ENCODE measurements at regions not wholly inside any gene's neighbourhood (a gene's known extent, or its start where the extent isn't known, plus 50 kb on each side); places are given as distances from the start of the nearest gene placed in this dataset.

GRCh38 chr7:115116773-115117715 is 195.2 kb downstream of the MDFIC start:
- H3K4me1 Mint-ChIP-seq, result no peaks in the 10 kb centered on the region
- no peak overlapping the region for H3K27ac Mint-ChIP-seq
- no peak overlapping the region for H3K4me3 Mint-ChIP-seq
- no peak for DNase-seq
- H3K27me3 Mint-ChIP-seq (ENCODE audit: low read depth, poor library complexity), result peaks cover 3% of the 10 kb centered on the region
- TF ChIP-seq CTCF (IDR thresholded peaks at IDR 0.05), result no peak
- peaks cover 18% of the 10 kb centered on the region for H3K9me3 Mint-ChIP-seq
- H3K36me3 Mint-ChIP-seq (ENCODE audit: low read depth), result no peaks in the 10 kb centered on the region

GRCh38 chr7:115113776-115114175 is 191.9 kb downstream of the MDFIC start:
- no peak for TF ChIP-seq CTCF (IDR thresholded peaks at IDR 0.05)
- H3K27ac Mint-ChIP-seq, result no peak overlapping the region
- H3K4me1 Mint-ChIP-seq, result no peaks in the 10 kb centered on the region
- no peak for DNase-seq
- H3K9me3 Mint-ChIP-seq, result no peaks in the 10 kb centered on the region
- no peaks in the 10 kb centered on the region for H3K36me3 Mint-ChIP-seq (ENCODE audit: low read depth)
- H3K4me3 Mint-ChIP-seq, result no peak overlapping the region
- H3K27me3 Mint-ChIP-seq (ENCODE audit: low read depth, poor library complexity), result peaks cover 3% of the 10 kb centered on the region

- Mint-ChIP-seq H3K4me3 (no peak overlapping the region), H3K27me3 (ENCODE audit: low read depth, poor library complexity) (peaks cover 3% of the 10 kb centered on the region), H3K4me1 (no peaks in the 10 kb centered on the region), H3K36me3 (ENCODE audit: low read depth) (no peaks in the 10 kb centered on the region), H3K9me3 (no peaks in the 10 kb centered on the region), H3K27ac (no peak overlapping the region)
- no peak for DNase-seq
- no peak for TF ChIP-seq CTCF (IDR thresholded peaks at IDR 0.05)
Observed at GRCh38 chr7:115113131-115113530, 191.2 kb downstream of the MDFIC start.

- Mint-ChIP-seq H3K27ac (no peak overlapping the region), H3K9me3 (no peaks in the 10 kb centered on the region), H3K27me3 (ENCODE audit: low read depth, poor library complexity) (peaks cover 3% of the 10 kb centered on the region), H3K4me1 (no peaks in the 10 kb centered on the region), H3K36me3 (ENCODE audit: low read depth) (no peaks in the 10 kb centered on the region), H3K4me3 (no peak overlapping the region)
- DNase-seq, result no peak
- TF ChIP-seq CTCF (IDR thresholded peaks at IDR 0.05), result no peak
Observed at GRCh38 chr7:115110523-115110922, 188.6 kb downstream of the MDFIC start.

GRCh38 chr7:115106316-115106715 is 184.4 kb downstream of the MDFIC start:
- no peak overlapping the region for H3K4me3 Mint-ChIP-seq

More at GRCh38 chr7:115106316-115106715, 184.4 kb downstream of the MDFIC start:
- TF ChIP-seq CTCF (IDR thresholded peaks at IDR 0.05), result no peak
- no peak overlapping the region for H3K27ac Mint-ChIP-seq
- H3K27me3 Mint-ChIP-seq (ENCODE audit: low read depth, poor library complexity), result no peaks in the 10 kb centered on the region
- no peaks in the 10 kb centered on the region for H3K36me3 Mint-ChIP-seq (ENCODE audit: low read depth)
- no peak for DNase-seq
- H3K9me3 Mint-ChIP-seq, result no peaks in the 10 kb centered on the region
- H3K4me1 Mint-ChIP-seq, result no peaks in the 10 kb centered on the region

All from nephron progenitor cell (in vitro differentiated cells).